ENCODE measurements at regions not wholly inside any gene's neighbourhood (a gene's known extent, or its start where the extent isn't known, plus 50 kb on each side); places are given as distances from the start of the nearest gene placed in this dataset.

- no peak for TF ChIP-seq CTCF (IDR thresholded peaks at IDR 0.05)
- TF ChIP-seq POLR2A (IDR thresholded peaks at IDR 0.05), result no peak
Measured at GRCh38 chr5:60339691-60340201, 360.2 kb downstream of the DEPDC1B start.
